Gastroesophageal sphincter (tissue), 4 donors: ENCODE measurements at regions not wholly inside any gene's neighbourhood (a gene's known extent, or its start where the extent isn't known, plus 50 kb on each side); places are given as distances from the start of the nearest gene placed in this dataset.

Source experiments
- ATAC-seq: fragments of 150-250 bp; one replicate; pipeline ENCODE4 v1.9.1; 2016; ENCODE audit warnings: mild to moderate bottlenecking, moderate library complexity
- H3K27ac ChIP-seq, 4 donors: fragments of 200-600 bp; sonication (generic) in 3 of 4; 1 replicate in 3 of 4; 2 replicates in 1 of 4; pipeline ENCODE4 v1.5.1; 2016 to 2019
- H3K27me3 ChIP-seq: fragments of 200-600 bp; sonication (generic); one replicate; pipeline ENCODE4 v1.5.1; 2019
- H3K36me3 ChIP-seq, 2 donors: fragments of 200-600 bp; sonication (generic); one replicate each; pipeline ENCODE4 v1.5.1; 2019; ENCODE audit warnings: control low read depth in 1 of 2
- H3K4me1 ChIP-seq, 3 donors: fragments of 200-600 bp; sonication (generic); 1 replicate in 2 of 3; 2 replicates in 1 of 3; pipeline ENCODE4 v1.5.1; 2016 to 2019; ENCODE audit warnings: control low read depth in 2 of 3
- H3K4me3 ChIP-seq, 2 donors: fragments of 200-600 bp; sonication (generic); one replicate each; pipeline ENCODE4 v1.5.1; 2019; ENCODE audit warnings: mild to moderate bottlenecking in 1 of 2, moderate library complexity in 1 of 2
- H3K9me3 ChIP-seq, 3 donors: fragments of 200-600 bp; sonication (generic); one replicate each; pipeline ENCODE4 v1.5.1; 2017 to 2019; ENCODE audit warnings: control low read depth in 2 of 3
- EP300 ChIP-seq: sonication (generic); formaldehyde crosslinking; IDR thresholded peaks from one replicate; pipeline ENCODE4 v1.6.1; 2017; ENCODE audit warnings: antibody characterized with exemption, mild to moderate bottlenecking
- POLR2A ChIP-seq, 2 donors: fragments of 450-650 bp; IDR thresholded peaks; one replicate each; pipeline ENCODE4 v1.6.1; 2017; ENCODE audit warnings: antibody characterized with exemption in 2 of 2, mild to moderate bottlenecking in 2 of 2, moderate library complexity in 1 of 2
- POLR2AphosphoS5 ChIP-seq: sonication (generic); formaldehyde crosslinking; IDR thresholded peaks from one replicate; pipeline ENCODE4 v1.6.1; 2017; ENCODE audit warnings: antibody characterized with exemption
- WGBS, 2 donors: methylation state at CpG; one replicate each; pipeline ENCODE4 v1.1.5; 2018; ENCODE audit warnings: low coverage in 1 of 2; 5-methylcytosine and 5-hydroxymethylcytosine counted together
- TF ChIP-seq, protein P1 (sequence below), 4 experiments: fragments of 200-600 bp in 2 of 4; fragments of 450-650 bp in 2 of 4; sonication (generic) in 1 of 4; IDR thresholded peaks; one replicate each; pipeline ENCODE4 v1.5.1; 2017 to 2019; ENCODE audit warnings: antibody characterized with exemption in 4 of 4, mild to moderate bottlenecking in 2 of 4, moderate library complexity in 2 of 4

GRCh38 chr4:17189401-17189720 lies 290.9 kb upstream of the LDB2 start:
- TF ChIP-seq POLR2AphosphoS5 (no peak), EP300 (no peak), POLR2A (IDR thresholded peaks at IDR 0.05) (no peak)
- TF ChIP-seq, protein P1, sequence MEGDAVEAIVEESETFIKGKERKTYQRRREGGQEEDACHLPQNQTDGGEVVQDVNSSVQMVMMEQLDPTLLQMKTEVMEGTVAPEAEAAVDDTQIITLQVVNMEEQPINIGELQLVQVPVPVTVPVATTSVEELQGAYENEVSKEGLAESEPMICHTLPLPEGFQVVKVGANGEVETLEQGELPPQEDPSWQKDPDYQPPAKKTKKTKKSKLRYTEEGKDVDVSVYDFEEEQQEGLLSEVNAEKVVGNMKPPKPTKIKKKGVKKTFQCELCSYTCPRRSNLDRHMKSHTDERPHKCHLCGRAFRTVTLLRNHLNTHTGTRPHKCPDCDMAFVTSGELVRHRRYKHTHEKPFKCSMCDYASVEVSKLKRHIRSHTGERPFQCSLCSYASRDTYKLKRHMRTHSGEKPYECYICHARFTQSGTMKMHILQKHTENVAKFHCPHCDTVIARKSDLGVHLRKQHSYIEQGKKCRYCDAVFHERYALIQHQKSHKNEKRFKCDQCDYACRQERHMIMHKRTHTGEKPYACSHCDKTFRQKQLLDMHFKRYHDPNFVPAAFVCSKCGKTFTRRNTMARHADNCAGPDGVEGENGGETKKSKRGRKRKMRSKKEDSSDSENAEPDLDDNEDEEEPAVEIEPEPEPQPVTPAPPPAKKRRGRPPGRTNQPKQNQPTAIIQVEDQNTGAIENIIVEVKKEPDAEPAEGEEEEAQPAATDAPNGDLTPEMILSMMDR (IDR thresholded peaks at IDR 0.05): no peak
- H3K27me3 ChIP-seq: no peaks in the 10 kb centered on the region
- no peaks in the 10 kb centered on the region for H3K36me3 ChIP-seq
- ATAC-seq: peak; percentile 71
- H3K27ac ChIP-seq: no peak overlapping the region
- H3K4me3 ChIP-seq: no peak overlapping the region
- H3K4me1 ChIP-seq: no peaks in the 10 kb centered on the region
- H3K9me3 ChIP-seq: no peaks in the 10 kb centered on the region
- 32 to 67% methylated on average over 1 to 4 of the region's 4 CpGs for WGBS, 2 donors

GRCh38 chr4:17188547-17189400 lies 290.3 kb upstream of the LDB2 start:
- H3K27me3 ChIP-seq: no peaks in the 10 kb centered on the region
- TF ChIP-seq, protein P1 (IDR thresholded peaks at IDR 0.05): no peak
- TF ChIP-seq POLR2A (IDR thresholded peaks at IDR 0.05): no peak
- no peak for TF ChIP-seq EP300
- WGBS, 2 donors: 70 to 71% methylated on average over 4 of the region's 4 CpGs
- no peaks in the 10 kb centered on the region for H3K36me3 ChIP-seq
- no peaks in the 10 kb centered on the region for H3K4me1 ChIP-seq
- H3K9me3 ChIP-seq: no peaks in the 10 kb centered on the region
- H3K4me3 ChIP-seq: no peak overlapping the region
- no peak overlapping the region for H3K27ac ChIP-seq
- no peak for ATAC-seq

DNA sequence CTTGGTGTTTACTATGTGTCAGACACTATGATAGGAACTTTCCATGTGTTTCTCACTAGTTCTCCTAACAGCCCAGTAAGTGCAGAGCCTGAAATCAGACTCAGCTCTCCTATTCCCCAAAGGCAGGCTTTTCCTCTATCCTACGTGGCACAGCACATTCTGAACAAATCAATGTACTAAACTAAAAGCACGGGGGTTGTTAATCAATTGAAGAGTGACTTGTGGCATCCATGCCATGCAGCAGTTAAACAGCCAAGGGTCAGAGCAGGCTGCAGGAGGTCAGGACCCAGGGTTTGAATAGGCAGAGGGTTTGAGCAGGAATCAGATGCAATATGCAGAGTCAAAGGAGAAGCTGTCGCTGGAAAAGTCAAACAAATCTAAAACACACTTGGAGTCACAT lies 289.7 kb upstream of the LDB2 start:
- no peaks in the 10 kb centered on the region for H3K36me3 ChIP-seq
- no peak overlapping the region for H3K4me3 ChIP-seq
- H3K27ac ChIP-seq: no peak overlapping the region
- H3K4me1 ChIP-seq: no peaks in the 10 kb centered on the region
- ATAC-seq: no peak
- WGBS, 2 donors: 32 to 63% methylated on average over 1 to 3 of the region's 3 CpGs
- no peaks in the 10 kb centered on the region for H3K27me3 ChIP-seq
- H3K9me3 ChIP-seq: no peaks in the 10 kb centered on the region
- TF ChIP-seq POLR2A (IDR thresholded peaks at IDR 0.05) (no peak), POLR2AphosphoS5 (no peak), EP300 (no peak)
- TF ChIP-seq, protein P1 (IDR thresholded peaks at IDR 0.05): no peak

DNA sequence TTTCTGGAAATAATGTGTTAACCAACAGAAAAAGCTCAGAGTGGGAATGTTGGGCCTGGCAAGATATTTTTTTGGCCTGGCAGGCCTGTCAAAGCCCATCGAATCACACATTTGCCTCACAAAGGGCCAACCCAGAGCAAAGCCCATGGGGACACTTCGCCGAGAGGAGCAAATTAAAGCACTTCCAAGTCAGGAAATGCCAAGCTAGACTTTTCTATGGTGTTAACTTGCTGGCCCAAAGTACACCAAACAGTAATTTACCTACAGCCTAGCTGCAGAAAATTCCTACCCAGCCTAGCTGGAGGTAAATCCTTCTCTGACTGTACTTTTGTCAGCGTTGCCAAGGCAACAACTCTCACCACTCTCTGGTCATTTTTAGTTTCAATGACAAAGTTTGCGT lies 288.6 kb upstream of the LDB2 start:
- Histone ChIP-seq H3K27ac (no peak overlapping the region), H3K36me3 (no peaks in the 10 kb centered on the region), H3K9me3 (no peaks in the 10 kb centered on the region), H3K27me3 (no peaks in the 10 kb centered on the region), H3K4me1 (no peaks in the 10 kb centered on the region), H3K4me3 (no peak overlapping the region)
- 91 to 100% methylated on average over 2 to 3 of the region's 5 CpGs for WGBS, 2 donors
- TF ChIP-seq EP300: no peak
- TF ChIP-seq POLR2A (IDR thresholded peaks at IDR 0.05): no peak
- TF ChIP-seq POLR2AphosphoS5: no peak
- TF ChIP-seq, protein P1 (IDR thresholded peaks at IDR 0.05): no peak
- no peak for ATAC-seq

- no peaks in the 10 kb centered on the region for H3K27me3 ChIP-seq
- no peak for TF ChIP-seq POLR2A (IDR thresholded peaks at IDR 0.05)
- TF ChIP-seq EP300: no peak
- ATAC-seq: no peak
- H3K36me3 ChIP-seq: no peaks in the 10 kb centered on the region
- no peaks in the 10 kb centered on the region for H3K4me1 ChIP-seq
- WGBS, 2 donors: 43 to 74% methylated on average over 2 to 4 of the region's 4 CpGs
- no peak overlapping the region for H3K4me3 ChIP-seq
- no peaks in the 10 kb centered on the region for H3K9me3 ChIP-seq
- no peak overlapping the region for H3K27ac ChIP-seq
Observed at GRCh38 chr4:17182888-17183287, 284.4 kb upstream of the LDB2 start.
